Left lung (tissue), 4 donors: ENCODE measurements at regions not wholly inside any gene's neighbourhood (a gene's known extent, or its start where the extent isn't known, plus 50 kb on each side); places are given as distances from the start of the nearest gene placed in this dataset.
A peak's percentile ranks its signal among the peaks of the same experiment; 100 is the strongest.

Source experiments
- ATAC-seq: fragments of 200-7000 bp; cut with Tn5 transposase; one replicate; pipeline ENCODE4 v1.9.1; 2020; ENCODE audit warnings: moderate library complexity
- DNase-seq, 4 donors: peaks; one replicate each; pipeline ENCODE4 v3.0.0-alpha.2; 2013 to 2020
- H3K27ac ChIP-seq, 2 donors: fragments of 200-600 bp; sonication (generic) in 1 of 2; one replicate each; pipeline versions ENCODE4 v1.5.0 to v1.8.0; 2020 to 2021
- H3K27me3 ChIP-seq, 2 donors: fragments of 200-600 bp; sonication (generic) in 1 of 2; one replicate each; pipeline versions ENCODE4 v1.5.0 to v1.8.0; 2020 to 2021
- H3K36me3 ChIP-seq, 2 donors: fragments of 200-600 bp; sonication (generic) in 1 of 2; one replicate each; pipeline versions ENCODE4 v1.5.0 to v1.8.0; 2020 to 2021
- H3K4me1 ChIP-seq, 2 donors: fragments of 200-600 bp; one replicate each; pipeline ENCODE4 v1.8.0; 2021
- H3K4me3 ChIP-seq, 2 donors: fragments of 200-600 bp; sonication (generic) in 1 of 2; one replicate each; pipeline versions ENCODE4 v1.5.0 to v1.8.0; 2020 to 2021; ENCODE audit warnings: mild to moderate bottlenecking in 1 of 2
- H3K9me3 ChIP-seq, 2 donors: fragments of 200-600 bp; sonication (generic) in 1 of 2; one replicate each; pipeline versions ENCODE4 v1.5.0 to v1.8.0; 2020 to 2021
- intact Hi-C, 2 donors: fragments of 100-400 bp; cut with DNase I; formaldehyde crosslinking; loops; one replicate each; pipeline versions ENCODE4 v1.11.2 to v1.14.2; 2022
- TF ChIP-seq, protein P1 (sequence below), 2 donors: fragments of 200-600 bp; sonication (generic) in 1 of 2; IDR thresholded peaks; one replicate each; pipeline versions ENCODE4 v1.5.0 to v1.8.0; 2021; ENCODE audit warnings: antibody characterized with exemption in 2 of 2
- donor health status: DM: no; HTN: yes; CAD: no.
- donor health status: DM: no; HTN: no; CAD: no.

DNA sequence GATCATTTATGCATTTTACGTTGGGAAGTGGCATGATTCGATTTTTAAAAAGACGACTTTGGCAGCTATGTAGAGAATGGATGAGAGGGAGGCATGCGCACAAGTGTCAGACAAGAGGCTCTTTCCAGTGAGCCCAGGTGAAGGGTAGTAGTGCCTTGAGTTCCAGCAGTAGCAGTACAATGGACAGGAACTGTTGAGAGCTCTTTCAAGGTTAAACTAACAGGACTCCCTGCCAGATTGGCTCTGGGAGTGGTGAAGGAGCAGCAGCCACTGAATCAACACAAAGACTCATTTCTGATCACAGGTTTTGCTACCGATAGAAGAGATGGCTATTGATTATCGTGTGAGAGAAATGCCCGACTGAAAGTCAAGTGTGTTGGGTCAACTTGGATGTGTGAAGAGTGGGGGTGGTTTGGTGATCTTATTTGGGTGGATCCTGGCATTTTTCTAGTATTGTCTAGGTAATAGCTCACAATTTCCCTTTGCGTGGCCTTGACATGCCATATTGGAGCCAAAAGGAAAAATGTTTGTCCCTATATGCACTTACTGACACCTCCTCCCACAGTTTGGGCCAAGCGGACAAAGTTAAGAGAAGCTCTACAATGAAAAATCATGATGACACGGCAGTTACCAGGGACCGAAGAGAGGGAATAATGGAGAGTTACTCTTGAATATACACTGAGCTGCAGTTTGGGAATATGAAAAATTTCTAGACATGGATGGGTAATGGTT lies 81.6 kb upstream of the MDFIC2 start:
- no peak overlapping the region for H3K4me3 ChIP-seq
- no peaks in the 10 kb centered on the region for H3K4me1 ChIP-seq
- H3K27me3 ChIP-seq, result no peaks in the 10 kb centered on the region
- peak; percentile 59 for ATAC-seq
- peaks cover 0 to under 1% of the 10 kb centered on the region in 2 donors for H3K9me3 ChIP-seq
- no peaks in the 10 kb centered on the region for H3K36me3 ChIP-seq
- intact Hi-C loops, result no loop called here
- TF ChIP-seq, protein P1, sequence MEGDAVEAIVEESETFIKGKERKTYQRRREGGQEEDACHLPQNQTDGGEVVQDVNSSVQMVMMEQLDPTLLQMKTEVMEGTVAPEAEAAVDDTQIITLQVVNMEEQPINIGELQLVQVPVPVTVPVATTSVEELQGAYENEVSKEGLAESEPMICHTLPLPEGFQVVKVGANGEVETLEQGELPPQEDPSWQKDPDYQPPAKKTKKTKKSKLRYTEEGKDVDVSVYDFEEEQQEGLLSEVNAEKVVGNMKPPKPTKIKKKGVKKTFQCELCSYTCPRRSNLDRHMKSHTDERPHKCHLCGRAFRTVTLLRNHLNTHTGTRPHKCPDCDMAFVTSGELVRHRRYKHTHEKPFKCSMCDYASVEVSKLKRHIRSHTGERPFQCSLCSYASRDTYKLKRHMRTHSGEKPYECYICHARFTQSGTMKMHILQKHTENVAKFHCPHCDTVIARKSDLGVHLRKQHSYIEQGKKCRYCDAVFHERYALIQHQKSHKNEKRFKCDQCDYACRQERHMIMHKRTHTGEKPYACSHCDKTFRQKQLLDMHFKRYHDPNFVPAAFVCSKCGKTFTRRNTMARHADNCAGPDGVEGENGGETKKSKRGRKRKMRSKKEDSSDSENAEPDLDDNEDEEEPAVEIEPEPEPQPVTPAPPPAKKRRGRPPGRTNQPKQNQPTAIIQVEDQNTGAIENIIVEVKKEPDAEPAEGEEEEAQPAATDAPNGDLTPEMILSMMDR (IDR thresholded peaks at IDR 0.05), result no peak
- DNase-seq, result no peak
- no peak overlapping the region for H3K27ac ChIP-seq

DNA sequence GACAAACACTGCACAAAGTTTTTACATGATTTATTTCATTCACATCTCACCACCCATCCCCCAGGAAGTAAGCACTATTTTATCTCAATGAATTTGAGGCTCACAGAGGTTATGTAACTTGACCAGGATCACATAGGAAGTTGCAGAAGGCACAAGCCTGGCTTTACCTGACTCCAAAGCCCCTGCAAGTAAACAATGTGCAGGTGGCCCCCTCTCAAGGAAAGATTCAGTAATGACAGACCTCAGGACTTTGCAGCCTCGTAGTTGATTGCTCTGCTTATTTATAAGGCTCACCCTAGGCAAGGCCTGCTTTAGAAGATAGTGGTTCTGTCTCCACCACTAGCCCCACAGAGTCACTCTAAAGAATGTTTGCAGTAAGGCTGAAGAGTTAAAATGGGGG lies 79.8 kb upstream of the MDFIC2 start:
- no peaks in the 10 kb centered on the region for H3K27me3 ChIP-seq
- no peaks in the 10 kb centered on the region for H3K4me1 ChIP-seq
- TF ChIP-seq, protein P1 (IDR thresholded peaks at IDR 0.05), result no peak
- no peak overlapping the region for H3K4me3 ChIP-seq
- H3K36me3 ChIP-seq, result no peaks in the 10 kb centered on the region
- DNase-seq, result no peak
- peaks cover 0 to 3% of the 10 kb centered on the region in 2 donors for H3K9me3 ChIP-seq
- no peak for ATAC-seq
- intact Hi-C loops, result no loop called here
- H3K27ac ChIP-seq, result no peak overlapping the region

- intact Hi-C loops, result no loop called here
- DNase-seq, result no peak
- peaks cover 0 to 3% of the 10 kb centered on the region in 2 donors for H3K9me3 ChIP-seq
- H3K27ac ChIP-seq, result no peak overlapping the region
- TF ChIP-seq, protein P1 (IDR thresholded peaks at IDR 0.05), result no peak
- no peaks in the 10 kb centered on the region for H3K4me1 ChIP-seq
- no peak for ATAC-seq
- no peak overlapping the region for H3K4me3 ChIP-seq
- no peaks in the 10 kb centered on the region for H3K36me3 ChIP-seq
- H3K27me3 ChIP-seq, result no peaks in the 10 kb centered on the region
These were observed 75.5 kb upstream of the MDFIC2 start for GRCh38 chr3:70387889-70388288.

- Histone ChIP-seq H3K27me3 (no peaks in the 10 kb centered on the region), H3K27ac (no peak overlapping the region), H3K4me3 (no peak overlapping the region), H3K4me1 (no peaks in the 10 kb centered on the region), H3K36me3 (no peaks in the 10 kb centered on the region), H3K9me3 (peaks cover 0 to 3% of the 10 kb centered on the region in 2 donors)
- intact Hi-C loops, result no loop called here
- TF ChIP-seq, protein P1 (IDR thresholded peaks at IDR 0.05), result no peak
- DNase-seq (no peak), ATAC-seq (no peak)
These were observed 74.4 kb upstream of the MDFIC2 start for GRCh38 chr3:70386846-70387245.

GRCh38 chr3:70386043-70386442 lies 73.6 kb upstream of the MDFIC2 start:
- no peaks in the 10 kb centered on the region for H3K27me3 ChIP-seq
- ATAC-seq, result no peak
- TF ChIP-seq, protein P1 (IDR thresholded peaks at IDR 0.05), result no peak
- peaks cover 0 to 3% of the 10 kb centered on the region in 2 donors for H3K9me3 ChIP-seq
- intact Hi-C loops, result no loop called here
- H3K36me3 ChIP-seq, result no peaks in the 10 kb centered on the region
- no peak overlapping the region for H3K27ac ChIP-seq
- H3K4me3 ChIP-seq, result no peak overlapping the region
- no peaks in the 10 kb centered on the region for H3K4me1 ChIP-seq
- no peak for DNase-seq
